ENCODE measurements at regions not wholly inside any gene's neighbourhood (a gene's known extent, or its start where the extent isn't known, plus 50 kb on each side); places are given as distances from the start of the nearest gene placed in this dataset.

DNA sequence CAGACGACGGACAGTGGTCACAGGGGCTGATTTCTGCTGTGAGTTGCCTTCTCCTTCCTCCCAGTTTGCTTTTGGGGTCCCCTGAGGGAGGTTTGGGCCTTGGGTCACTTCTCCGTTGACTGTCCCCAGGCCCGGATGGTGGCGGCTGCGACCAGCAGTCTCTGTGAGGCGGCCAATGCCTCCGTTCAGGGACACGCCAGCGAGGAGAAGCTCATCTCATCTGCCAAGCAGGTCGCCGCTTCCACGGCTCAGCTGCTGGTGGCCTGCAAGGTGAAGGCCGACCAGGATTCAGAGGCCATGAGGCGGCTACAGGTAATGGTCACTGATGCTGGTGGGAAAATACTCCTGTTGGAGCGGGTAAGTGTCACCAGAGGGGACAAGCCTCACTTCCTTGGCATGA is 206.8 kb upstream of the TPM1 start:
- TF ChIP-seq ZFX (IDR thresholded peaks at IDR 0.05) = no peak
- TF ChIP-seq, protein P1, sequence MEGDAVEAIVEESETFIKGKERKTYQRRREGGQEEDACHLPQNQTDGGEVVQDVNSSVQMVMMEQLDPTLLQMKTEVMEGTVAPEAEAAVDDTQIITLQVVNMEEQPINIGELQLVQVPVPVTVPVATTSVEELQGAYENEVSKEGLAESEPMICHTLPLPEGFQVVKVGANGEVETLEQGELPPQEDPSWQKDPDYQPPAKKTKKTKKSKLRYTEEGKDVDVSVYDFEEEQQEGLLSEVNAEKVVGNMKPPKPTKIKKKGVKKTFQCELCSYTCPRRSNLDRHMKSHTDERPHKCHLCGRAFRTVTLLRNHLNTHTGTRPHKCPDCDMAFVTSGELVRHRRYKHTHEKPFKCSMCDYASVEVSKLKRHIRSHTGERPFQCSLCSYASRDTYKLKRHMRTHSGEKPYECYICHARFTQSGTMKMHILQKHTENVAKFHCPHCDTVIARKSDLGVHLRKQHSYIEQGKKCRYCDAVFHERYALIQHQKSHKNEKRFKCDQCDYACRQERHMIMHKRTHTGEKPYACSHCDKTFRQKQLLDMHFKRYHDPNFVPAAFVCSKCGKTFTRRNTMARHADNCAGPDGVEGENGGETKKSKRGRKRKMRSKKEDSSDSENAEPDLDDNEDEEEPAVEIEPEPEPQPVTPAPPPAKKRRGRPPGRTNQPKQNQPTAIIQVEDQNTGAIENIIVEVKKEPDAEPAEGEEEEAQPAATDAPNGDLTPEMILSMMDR (conservative IDR thresholded peaks at IDR 0.05) = no peak
